Hepatic stellate cell (primary cell): ENCODE measurements at regions not wholly inside any gene's neighbourhood (a gene's known extent, or its start where the extent isn't known, plus 50 kb on each side); places are given as distances from the start of the nearest gene placed in this dataset.
"Not testable (repeated sequence)": the region's sequence is repeated elsewhere in the genome, so short reads cannot be mapped to it uniquely, and the experiment has no call there.

ENCODE experiments used
- DNase-seq: peaks from one replicate; pipeline ENCODE4 v3.0.0; 2011; ENCODE audit warnings: low spot score

GRCh38 chr16:76984196-76984595 is 206.8 kb upstream of the MON1B start:
- DNase-seq: no peak

GRCh38 chr16:76985392-76986045 is 205.5 kb upstream of the MON1B start:
- DNase-seq: no peak

GRCh38 chr16:76988526-76988925 is 202.5 kb upstream of the MON1B start:
- DNase-seq: no peak

- DNase-seq: no peak
Observed at GRCh38 chr16:77002644-77003043, 188.3 kb upstream of the MON1B start.

GRCh38 chr16:77009453-77009852 is 181.5 kb upstream of the MON1B start:
- DNase-seq: no peak

- no peak for DNase-seq
Observed at GRCh38 chr16:77014441-77014840, 176.5 kb upstream of the MON1B start.

- DNase-seq: no peak
Observed at GRCh38 chr16:77030600-77030999, 160.4 kb upstream of the MON1B start.

- DNase-seq: no peak
Observed at GRCh38 chr16:77033516-77033915, 157.5 kb upstream of the MON1B start.

- no peak for DNase-seq
Observed at GRCh38 chr16:77035361-77035760, 155.6 kb upstream of the MON1B start.

- no peak for DNase-seq
Observed at GRCh38 chr16:77037696-77038347, 153.2 kb upstream of the MON1B start.

GRCh38 chr16:77041468-77041867 is 149.5 kb upstream of the MON1B start:
- no peak for DNase-seq

- DNase-seq: no peak
Observed at GRCh38 chr16:77043076-77043475, 147.9 kb upstream of the MON1B start.

GRCh38 chr16:77046206-77046605 is 144.8 kb upstream of the MON1B start:
- DNase-seq: no peak

- DNase-seq: no peak
Observed at GRCh38 chr16:77048085-77048484, 142.9 kb upstream of the MON1B start.

- no peak for DNase-seq
Observed at GRCh38 chr16:77049577-77049976, 141.4 kb upstream of the MON1B start.

GRCh38 chr16:77056597-77056996 is 134.4 kb upstream of the MON1B start:
- DNase-seq: not testable (repeated sequence)

GRCh38 chr16:77057161-77057774 is 133.7 kb upstream of the MON1B start:
- DNase-seq: no peak

GRCh38 chr16:77059446-77059845 is 131.5 kb upstream of the MON1B start:
- DNase-seq: no peak

- no peak for DNase-seq
Observed at GRCh38 chr16:77060614-77061013, 130.4 kb upstream of the MON1B start.

GRCh38 chr16:77062878-77063675 is 127.9 kb upstream of the MON1B start:
- no peak for DNase-seq

GRCh38 chr16:77063676-77064016 is 127.3 kb upstream of the MON1B start:
- no peak for DNase-seq

GRCh38 chr16:77064037-77064436 is 127.0 kb upstream of the MON1B start:
- DNase-seq: no peak
